ENCODE measurements at regions not wholly inside any gene's neighbourhood (a gene's known extent, or its start where the extent isn't known, plus 50 kb on each side); places are given as distances from the start of the nearest gene placed in this dataset.

GRCh38 chr14:76323331-76324050, 52.4 kb upstream of the ESRRB start:
- TF ChIP-seq CTCF (conservative IDR thresholded peaks at IDR 0.05 in 1 of 2, IDR thresholded peaks at IDR 0.05 in 1 of 2; ENCODE audit: low read depth in 1 of 2, low read length in 2 of 2) (no peak), EZH2 (IDR thresholded peaks at IDR 0.05; ENCODE audit: low read length, missing control alignments) (no peak)
- Histone ChIP-seq H3K27ac (ENCODE audit: insufficient read depth, low read length) (no peak overlapping the region), H4K20me1 (ENCODE audit: control insufficient read depth, extremely low read depth, insufficient read depth, low read length) (no peaks in the 10 kb centered on the region), H3K4me2 (ENCODE audit: extremely low read depth, insufficient read depth, low read length) (no peak overlapping the region), H3K9ac (ENCODE audit: insufficient read depth, low read length) (no peak overlapping the region), H3K36me3 (ENCODE audit: control insufficient read depth, insufficient read depth, low read length) (no peaks in the 10 kb centered on the region), H3K4me1 (ENCODE audit: control insufficient read depth, extremely low read depth, insufficient read depth, low read length) (no peaks in the 10 kb centered on the region), H3K27me3 (ENCODE audit: control insufficient read depth, insufficient read depth, low read length) (no peaks in the 10 kb centered on the region), H3K9me3 (ENCODE audit: control insufficient read depth, insufficient read depth, low read depth, low read length) (no peaks in the 10 kb centered on the region), H3K4me3 (replicated peaks in 1 of 4; ENCODE audit: control extremely low read depth in 1 of 4, insufficient read depth in 1 of 4, low read depth in 3 of 4, low read length in 4 of 4) (no peak overlapping the region), H3K79me2 (ENCODE audit: control insufficient read depth, insufficient read depth, low read length) (no peaks in the 10 kb centered on the region), H2AFZ (ENCODE audit: low read length) (no peak overlapping the region)
- DNase-seq (ENCODE audit: low read depth in 2 of 2): no peak

DNA sequence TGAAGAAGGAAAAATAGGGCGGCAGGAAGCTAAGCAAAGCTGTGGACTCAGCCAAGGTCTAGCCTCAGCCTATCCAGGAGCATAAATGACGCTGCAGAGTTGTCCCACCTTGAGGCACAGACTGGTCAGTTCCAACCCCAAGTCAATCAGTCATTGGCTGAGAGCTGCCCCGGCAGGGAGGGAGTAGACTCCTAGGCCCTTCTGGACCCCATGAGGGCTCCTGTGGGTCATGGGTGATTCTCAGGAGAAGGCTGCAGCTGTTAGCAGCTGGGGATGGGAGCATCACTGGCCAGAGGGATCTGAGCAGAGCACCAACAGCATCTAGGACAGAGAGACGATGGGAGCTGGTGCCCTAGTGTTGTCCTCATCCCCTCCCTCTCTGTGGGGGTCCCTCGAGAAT, 51.8 kb upstream of the ESRRB start:
- Histone ChIP-seq H2AFZ (ENCODE audit: low read length) (no peak overlapping the region), H3K27ac (ENCODE audit: insufficient read depth, low read length) (no peak overlapping the region), H3K4me2 (ENCODE audit: extremely low read depth, insufficient read depth, low read length) (no peak overlapping the region), H3K27me3 (ENCODE audit: control insufficient read depth, insufficient read depth, low read length) (peaks cover 2% of the 10 kb centered on the region), H3K36me3 (ENCODE audit: control insufficient read depth, insufficient read depth, low read length) (no peaks in the 10 kb centered on the region), H3K9me3 (ENCODE audit: control insufficient read depth, insufficient read depth, low read depth, low read length) (no peaks in the 10 kb centered on the region), H3K4me3 (replicated peaks in 1 of 4; ENCODE audit: control extremely low read depth in 1 of 4, insufficient read depth in 1 of 4, low read depth in 3 of 4, low read length in 4 of 4) (no peak overlapping the region), H4K20me1 (ENCODE audit: control insufficient read depth, extremely low read depth, insufficient read depth, low read length) (no peaks in the 10 kb centered on the region), H3K4me1 (ENCODE audit: control insufficient read depth, extremely low read depth, insufficient read depth, low read length) (no peaks in the 10 kb centered on the region), H3K79me2 (ENCODE audit: control insufficient read depth, insufficient read depth, low read length) (no peaks in the 10 kb centered on the region), H3K9ac (ENCODE audit: insufficient read depth, low read length) (no peak overlapping the region)
- TF ChIP-seq CTCF (conservative IDR thresholded peaks at IDR 0.05 in 1 of 2, IDR thresholded peaks at IDR 0.05 in 1 of 2; ENCODE audit: low read depth in 1 of 2, low read length in 2 of 2) (no peak), EZH2 (IDR thresholded peaks at IDR 0.05; ENCODE audit: low read length, missing control alignments) (no peak)
- no peak for DNase-seq (ENCODE audit: low read depth in 2 of 2)
